ENCODE measurements at regions not wholly inside any gene's neighbourhood (a gene's known extent, or its start where the extent isn't known, plus 50 kb on each side); places are given as distances from the start of the nearest gene placed in this dataset.

DNA sequence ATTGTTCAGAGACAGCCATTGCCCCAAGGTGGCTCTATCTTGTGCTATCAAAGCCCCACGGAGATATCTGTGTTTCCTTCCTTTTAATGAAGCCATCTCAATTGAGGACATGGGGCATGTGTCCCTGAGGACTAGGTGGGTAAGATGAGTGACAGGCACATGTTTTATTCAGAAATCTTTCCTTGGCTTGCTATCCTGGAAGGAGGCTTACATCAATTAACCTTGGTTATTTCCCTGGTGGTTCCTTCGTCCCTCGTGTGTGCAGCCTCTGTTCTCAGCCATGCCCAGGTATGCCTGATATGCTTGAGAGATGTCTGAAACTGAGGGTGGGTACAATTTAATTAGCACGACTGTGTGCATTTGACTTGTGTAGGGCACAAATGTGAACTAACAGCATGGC lies 102.2 kb upstream of the TUT7 start:
- H3K9ac ChIP-seq (ENCODE audit: insufficient read depth in 1 of 2, low read depth in 2 of 2, low read length in 2 of 2), result no peak overlapping the region
- no peak overlapping the region for H2AFZ ChIP-seq (ENCODE audit: low read depth, low read length)
- ChIA-PET CTCF (ENCODE audit: low intra/inter-chr PET ratio) (no interaction called here), POLR2A (no interaction called here)
- in situ Hi-C loops (cut with MboI) (no loop called here), intact Hi-C loops (cut with micrococcal nuclease) (no loop called here)
- H3K36me3 ChIP-seq (ENCODE audit: control insufficient read depth, insufficient read depth, low read length), result no peaks in the 10 kb centered on the region
- no peak overlapping the region for H3K4me2 ChIP-seq (ENCODE audit: insufficient read depth, low read length)
- no peaks in the 10 kb centered on the region; a peak in 1 of 5 replicates for H3K27me3 ChIP-seq (ENCODE audit: control insufficient read depth in 2 of 2, insufficient read depth in 2 of 2, low read length in 2 of 2)
- no peaks in the 10 kb centered on the region for H4K20me1 ChIP-seq (replicated peaks; ENCODE audit: control insufficient read depth, insufficient read depth, low read length)
- H3K9me1 ChIP-seq (ENCODE audit: control insufficient read depth, insufficient read depth, low read length), result no peaks in the 10 kb centered on the region
- BruUV-seq (replicated peaks), result no TSS peak
- ATAC-seq (no peak), FAIRE-seq (no peak), DNase-seq (ENCODE audit: extremely low read depth in 1 of 4, low spot score in 3 of 4) (no peak)
- TF ChIP-seq CBFA2T2 (conservative IDR thresholded peaks at IDR 0.05) (no peak), SMAD1 (IDR thresholded peaks at IDR 0.05; ENCODE audit: low read depth, low read length, partially characterized antibody) (no peak), POU5F1 (IDR thresholded peaks at IDR 0.05; ENCODE audit: borderline replicate concordance, low read depth, low read length, partially characterized antibody) (no peak), TGIF2 (CRISPR knock-in tag; IDR thresholded peaks at IDR 0.05) (no peak)
- TF ChIP-seq, protein P1, sequence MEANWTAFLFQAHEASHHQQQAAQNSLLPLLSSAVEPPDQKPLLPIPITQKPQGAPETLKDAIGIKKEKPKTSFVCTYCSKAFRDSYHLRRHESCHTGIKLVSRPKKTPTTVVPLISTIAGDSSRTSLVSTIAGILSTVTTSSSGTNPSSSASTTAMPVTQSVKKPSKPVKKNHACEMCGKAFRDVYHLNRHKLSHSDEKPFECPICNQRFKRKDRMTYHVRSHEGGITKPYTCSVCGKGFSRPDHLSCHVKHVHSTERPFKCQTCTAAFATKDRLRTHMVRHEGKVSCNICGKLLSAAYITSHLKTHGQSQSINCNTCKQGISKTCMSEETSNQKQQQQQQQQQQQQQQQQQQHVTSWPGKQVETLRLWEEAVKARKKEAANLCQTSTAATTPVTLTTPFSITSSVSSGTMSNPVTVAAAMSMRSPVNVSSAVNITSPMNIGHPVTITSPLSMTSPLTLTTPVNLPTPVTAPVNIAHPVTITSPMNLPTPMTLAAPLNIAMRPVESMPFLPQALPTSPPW (CRISPR knock-in tag; IDR thresholded peaks at IDR 0.05), result no peak
- TF ChIP-seq, protein P2, sequence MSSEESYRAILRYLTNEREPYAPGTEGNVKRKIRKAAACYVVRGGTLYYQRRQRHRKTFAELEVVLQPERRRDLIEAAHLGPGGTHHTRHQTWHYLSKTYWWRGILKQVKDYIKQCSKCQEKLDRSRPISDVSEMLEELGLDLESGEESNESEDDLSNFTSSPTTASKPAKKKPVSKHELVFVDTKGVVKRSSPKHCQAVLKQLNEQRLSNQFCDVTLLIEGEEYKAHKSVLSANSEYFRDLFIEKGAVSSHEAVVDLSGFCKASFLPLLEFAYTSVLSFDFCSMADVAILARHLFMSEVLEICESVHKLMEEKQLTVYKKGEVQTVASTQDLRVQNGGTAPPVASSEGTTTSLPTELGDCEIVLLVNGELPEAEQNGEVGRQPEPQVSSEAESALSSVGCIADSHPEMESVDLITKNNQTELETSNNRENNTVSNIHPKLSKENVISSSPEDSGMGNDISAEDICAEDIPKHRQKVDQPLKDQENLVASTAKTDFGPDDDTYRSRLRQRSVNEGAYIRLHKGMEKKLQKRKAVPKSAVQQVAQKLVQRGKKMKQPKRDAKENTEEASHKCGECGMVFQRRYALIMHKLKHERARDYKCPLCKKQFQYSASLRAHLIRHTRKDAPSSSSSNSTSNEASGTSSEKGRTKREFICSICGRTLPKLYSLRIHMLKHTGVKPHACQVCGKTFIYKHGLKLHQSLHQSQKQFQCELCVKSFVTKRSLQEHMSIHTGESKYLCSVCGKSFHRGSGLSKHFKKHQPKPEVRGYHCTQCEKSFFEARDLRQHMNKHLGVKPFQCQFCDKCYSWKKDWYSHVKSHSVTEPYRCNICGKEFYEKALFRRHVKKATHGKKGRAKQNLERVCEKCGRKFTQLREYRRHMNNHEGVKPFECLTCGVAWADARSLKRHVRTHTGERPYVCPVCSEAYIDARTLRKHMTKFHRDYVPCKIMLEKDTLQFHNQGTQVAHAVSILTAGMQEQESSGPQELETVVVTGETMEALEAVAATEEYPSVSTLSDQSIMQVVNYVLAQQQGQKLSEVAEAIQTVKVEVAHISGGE (CRISPR knock-in tag; IDR thresholded peaks at IDR 0.05), result no peak
- no peaks in the 10 kb centered on the region for H3K9me3 ChIP-seq (replicated peaks; ENCODE audit: control insufficient read depth, insufficient read depth, low read depth, low read length)
- H3K4me1 ChIP-seq (replicated peaks in 1 of 2; ENCODE audit: control insufficient read depth in 2 of 2, insufficient read depth in 2 of 2, low read length in 2 of 2), result no peaks in the 10 kb centered on the region
- no peaks in the 10 kb centered on the region for H3K79me2 ChIP-seq (ENCODE audit: control insufficient read depth, insufficient read depth, low read length)
- no peak overlapping the region for H3K4me3 ChIP-seq
- H3K27ac ChIP-seq (ENCODE audit: extremely low read depth, low read depth, low read length), result no peak overlapping the region
- WGBS (ENCODE audit: insufficient coverage, low coverage, missing lambda C conversion rate), result 0% methylated on average over 3 of the region's 4 CpGs

All from K562 (cell line).